Fibroblast of lung (primary cell): ENCODE measurements at regions not wholly inside any gene's neighbourhood (a gene's known extent, or its start where the extent isn't known, plus 50 kb on each side); places are given as distances from the start of the nearest gene placed in this dataset.

Experiments used
- DNase-seq, 2 donors: peaks; one replicate each; pipeline versions ENCODE4 v3.0.0 to v3.0.0-alpha.2; 2010; ENCODE audit warnings: low read depth in 2 of 2
- H2AFZ ChIP-seq: 2 replicates; pipeline ENCODE4 v1.5.1; 2012; ENCODE audit warnings: low read length, control low read depth, inconsistent platforms
- H3K27ac ChIP-seq: 2 replicates; pipeline ENCODE4 v1.5.1; 2011; ENCODE audit warnings: low read length, control low read depth; ENCODE audit not compliant: insufficient read depth
- H3K27me3 ChIP-seq: 2 replicates; pipeline ENCODE4 v1.5.1; 2011; ENCODE audit warnings: mild to moderate bottlenecking, low read length; ENCODE audit not compliant: control insufficient read depth, insufficient read depth
- H3K36me3 ChIP-seq: 2 replicates; pipeline ENCODE4 v1.5.1; 2011; ENCODE audit warnings: low read length; ENCODE audit not compliant: control insufficient read depth, insufficient read depth
- H3K4me1 ChIP-seq: 2 replicates; pipeline ENCODE4 v1.5.1; 2011; ENCODE audit warnings: low read length; ENCODE audit not compliant: control insufficient read depth, insufficient read depth; ENCODE audit errors: extremely low read depth
- H3K4me2 ChIP-seq: 2 replicates; pipeline ENCODE4 v1.5.1; 2011; ENCODE audit warnings: low read length, control low read depth; ENCODE audit not compliant: insufficient read depth; ENCODE audit errors: extremely low read depth
- H3K4me3 ChIP-seq, 4 experiments: fragments of 200-600 bp in 1 of 4; sonication (generic) in 1 of 4; replicated peaks in 1 of 4; 2 replicates each; pipeline ENCODE4 v1.5.1; 2011 to 2016; ENCODE audit warnings: low read length in 4 of 4, low read depth in 3 of 4, mild to moderate bottlenecking in 3 of 4, control low read depth in 2 of 4, inconsistent platforms in 1 of 4, mixed read lengths in 1 of 4; ENCODE audit not compliant: insufficient read depth in 1 of 4; ENCODE audit errors: control extremely low read depth in 1 of 4
- H3K79me2 ChIP-seq: 2 replicates; pipeline ENCODE4 v1.5.1; 2012; ENCODE audit warnings: mild to moderate bottlenecking, low read length, inconsistent platforms; ENCODE audit not compliant: control insufficient read depth, insufficient read depth
- H3K9ac ChIP-seq: 2 replicates; pipeline ENCODE4 v1.5.1; 2011; ENCODE audit warnings: mild to moderate bottlenecking, low read length, control low read depth; ENCODE audit not compliant: insufficient read depth
- H3K9me3 ChIP-seq: 2 replicates; pipeline ENCODE4 v1.5.1; 2012; ENCODE audit warnings: low read depth, low read length; ENCODE audit not compliant: control insufficient read depth, insufficient read depth
- H4K20me1 ChIP-seq: 2 replicates; pipeline ENCODE4 v1.5.1; 2011; ENCODE audit warnings: low read length; ENCODE audit not compliant: control insufficient read depth, insufficient read depth; ENCODE audit errors: extremely low read depth
- CTCF ChIP-seq, 2 donors: IDR thresholded peaks in 1 of 2; conservative IDR thresholded peaks in 1 of 2; 1 replicate in 1 of 2; 2 replicates in 1 of 2; pipeline ENCODE4 v1.5.1; 2011 to 2012; ENCODE audit warnings: low read length in 2 of 2, control low read depth in 1 of 2, inconsistent platforms in 1 of 2, low read depth in 1 of 2, mild to moderate bottlenecking in 1 of 2
- EZH2 ChIP-seq: IDR thresholded peaks from 2 replicates; pipeline ENCODE4 v1.5.1; 2012; ENCODE audit warnings: low read length, control low read depth, mild to moderate bottlenecking; ENCODE audit errors: missing control alignments

DNA sequence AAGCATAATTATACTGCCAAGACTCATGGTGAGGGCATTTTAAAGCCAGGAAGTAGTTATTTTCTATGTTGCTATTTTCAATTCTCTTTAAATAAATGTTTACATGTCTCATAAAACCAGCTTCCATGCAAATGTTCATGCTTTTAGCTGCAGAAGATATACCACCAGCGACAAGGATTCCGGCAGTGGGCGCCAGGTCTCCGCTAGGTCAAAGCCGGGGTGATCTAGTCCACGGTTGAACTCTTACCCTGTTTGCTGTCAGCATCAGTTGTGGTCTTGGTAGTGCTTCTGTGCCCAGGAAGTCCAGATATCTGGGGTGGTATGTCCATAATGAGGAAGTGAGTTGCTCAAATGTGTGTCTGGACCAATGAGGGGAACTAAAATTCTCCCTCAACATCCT is 265.7 kb downstream of the BRD1 start:
- Histone ChIP-seq H3K4me3 (no peak overlapping the region), H3K27ac (no peak overlapping the region), H3K36me3 (no peaks in the 10 kb centered on the region), H3K4me2 (no peak overlapping the region), H3K27me3 (no peaks in the 10 kb centered on the region), H3K4me1 (no peaks in the 10 kb centered on the region), H2AFZ (no peak overlapping the region), H4K20me1 (no peaks in the 10 kb centered on the region), H3K9me3 (peaks cover 2% of the 10 kb centered on the region), H3K79me2 (no peaks in the 10 kb centered on the region), H3K9ac (no peak overlapping the region)
- DNase-seq: no peak
- no peak for TF ChIP-seq EZH2
- no peak for TF ChIP-seq CTCF (conservative IDR thresholded peaks at IDR 0.05 in 1 of 2, IDR thresholded peaks at IDR 0.05 in 1 of 2; ENCODE audit: low read depth in 1 of 2, low read length in 2 of 2)

DNA sequence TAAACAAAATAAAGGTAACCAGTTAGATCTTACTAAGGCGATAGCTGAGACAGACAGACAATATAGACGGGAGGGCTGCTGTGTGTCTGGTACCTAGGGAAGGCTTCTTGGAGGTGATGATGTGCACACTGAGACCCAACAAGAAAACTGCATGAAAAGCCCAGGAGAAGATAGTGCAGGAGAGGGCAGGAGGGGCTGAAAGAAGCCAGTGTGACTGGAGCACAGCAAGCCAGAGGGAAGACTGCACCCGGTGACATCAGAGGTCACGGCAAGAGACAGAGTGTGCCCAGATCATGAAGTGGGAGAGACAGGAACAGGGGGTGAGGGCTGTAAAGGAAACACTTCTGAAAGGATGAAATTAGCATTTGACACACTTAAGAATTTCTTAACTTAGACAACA is 266.3 kb downstream of the BRD1 start:
- Histone ChIP-seq H3K36me3 (no peaks in the 10 kb centered on the region), H3K9me3 (peaks cover 2% of the 10 kb centered on the region), H3K9ac (no peak overlapping the region), H3K79me2 (no peaks in the 10 kb centered on the region), H3K4me3 (no peak overlapping the region), H3K4me2 (no peak overlapping the region), H2AFZ (no peak overlapping the region), H3K4me1 (no peaks in the 10 kb centered on the region), H3K27me3 (no peaks in the 10 kb centered on the region), H4K20me1 (no peaks in the 10 kb centered on the region), H3K27ac (no peak overlapping the region)
- DNase-seq: no peak
- TF ChIP-seq EZH2: no peak
- no peak for TF ChIP-seq CTCF (conservative IDR thresholded peaks at IDR 0.05 in 1 of 2, IDR thresholded peaks at IDR 0.05 in 1 of 2; ENCODE audit: low read depth in 1 of 2, low read length in 2 of 2)

DNA sequence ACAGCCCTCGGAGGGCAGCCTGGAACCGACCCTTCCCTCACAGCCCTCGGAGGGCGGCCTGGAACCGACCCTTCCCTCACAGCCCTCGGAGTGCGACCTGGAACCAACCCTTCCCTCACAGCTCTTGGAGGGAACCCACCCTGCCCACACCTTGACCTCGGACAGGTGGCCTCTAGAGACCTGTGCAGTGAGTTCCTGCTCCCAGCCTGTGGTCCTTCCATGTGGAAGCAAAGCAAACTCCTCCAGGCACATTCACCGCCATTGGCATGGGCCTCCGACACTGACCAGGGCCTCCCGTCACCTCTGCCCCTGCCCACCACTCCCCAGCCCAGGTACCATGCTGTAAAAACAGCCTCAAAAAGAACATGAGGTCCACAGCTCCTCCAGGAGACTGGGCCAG is 272.1 kb downstream of the BRD1 start:
- no peaks in the 10 kb centered on the region for H4K20me1 ChIP-seq
- TF ChIP-seq CTCF (conservative IDR thresholded peaks at IDR 0.05 in 1 of 2, IDR thresholded peaks at IDR 0.05 in 1 of 2; ENCODE audit: low read depth in 1 of 2, low read length in 2 of 2) (no peak), EZH2 (no peak)

More for the DNA sequence above, 272.1 kb downstream of the BRD1 start:
- no peak overlapping the region for H3K4me3 ChIP-seq
- H2AFZ ChIP-seq: no peak overlapping the region
- no peaks in the 10 kb centered on the region for H3K9me3 ChIP-seq
- H3K36me3 ChIP-seq: no peaks in the 10 kb centered on the region
- no peaks in the 10 kb centered on the region for H3K4me1 ChIP-seq
- H3K27me3 ChIP-seq: no peaks in the 10 kb centered on the region
- H3K9ac ChIP-seq: no peak overlapping the region
- DNase-seq: no peak
- H3K4me2 ChIP-seq: no peak overlapping the region
- no peaks in the 10 kb centered on the region for H3K79me2 ChIP-seq
- no peak overlapping the region for H3K27ac ChIP-seq
